ENCODE measurements at regions not wholly inside any gene's neighbourhood (a gene's known extent, or its start where the extent isn't known, plus 50 kb on each side); places are given as distances from the start of the nearest gene placed in this dataset.
"Not testable (repeated sequence)": the region's sequence is repeated elsewhere in the genome, so short reads cannot be mapped to it uniquely, and the experiment has no call there.

GRCh38 chr22:22697377-22698117, 53.1 kb downstream of the GGTLC2 start:
- no peaks in the 10 kb centered on the region for H3K27me3 ChIP-seq (ENCODE audit: insufficient read depth, low read depth, severe bottlenecking)
- no peak overlapping the region for H3K4me3 ChIP-seq (ENCODE audit: low read depth, low read length)
- H3K36me3 ChIP-seq, result no peaks in the 10 kb centered on the region
- TF ChIP-seq CTCF (IDR thresholded peaks at IDR 0.05; ENCODE audit: low read depth, low read length), result no peak
- no peaks in the 10 kb centered on the region for H3K9me3 ChIP-seq (ENCODE audit: severe bottlenecking)
- no peak for DNase-seq
- no peak overlapping the region for H3K27ac ChIP-seq

- Histone ChIP-seq H3K27ac (no peak overlapping the region), H3K4me3 (ENCODE audit: low read depth, low read length) (no peak overlapping the region), H3K9me3 (ENCODE audit: severe bottlenecking) (no peaks in the 10 kb centered on the region), H3K36me3 (no peaks in the 10 kb centered on the region), H3K27me3 (ENCODE audit: insufficient read depth, low read depth, severe bottlenecking) (no peaks in the 10 kb centered on the region)
- no peak for TF ChIP-seq CTCF (IDR thresholded peaks at IDR 0.05; ENCODE audit: low read depth, low read length)
- DNase-seq, result no peak
These were observed 53.9 kb downstream of the GGTLC2 start for GRCh38 chr22:22698263-22698750.

DNA sequence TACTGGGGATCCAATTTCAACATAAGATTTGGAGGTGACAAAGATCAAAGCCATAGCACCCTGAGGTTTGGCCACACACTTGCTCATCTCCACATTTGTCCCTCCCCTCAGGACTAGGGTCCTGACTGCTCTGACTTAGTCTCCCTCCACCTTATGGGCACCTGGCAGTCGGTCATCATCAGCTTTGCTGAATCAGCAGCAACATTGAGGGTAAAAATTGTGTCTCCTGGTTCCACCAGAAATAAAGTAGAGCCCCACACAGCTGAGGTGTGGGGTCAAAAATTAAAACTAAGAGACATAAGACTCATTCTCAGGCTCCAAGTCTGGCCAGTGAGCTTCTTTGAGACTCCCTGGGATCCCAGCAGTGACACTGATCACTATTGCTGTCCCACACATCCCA, 56.2 kb downstream of the GGTLC2 start:
- Histone ChIP-seq H3K27me3 (ENCODE audit: insufficient read depth, low read depth, severe bottlenecking) (no peaks in the 10 kb centered on the region), H3K36me3 (no peaks in the 10 kb centered on the region), H3K4me3 (ENCODE audit: low read depth, low read length) (no peak overlapping the region), H3K27ac (no peak overlapping the region), H3K9me3 (ENCODE audit: severe bottlenecking) (no peaks in the 10 kb centered on the region)
- TF ChIP-seq CTCF (IDR thresholded peaks at IDR 0.05; ENCODE audit: low read depth, low read length), result no peak
- DNase-seq, result no peak

- H3K36me3 ChIP-seq; H3K27ac ChIP-seq; H3K27me3 ChIP-seq (ENCODE audit: insufficient read depth, low read depth, severe bottlenecking); DNase-seq; H3K4me3 ChIP-seq (ENCODE audit: low read depth, low read length); H3K9me3 ChIP-seq (ENCODE audit: severe bottlenecking): not testable (repeated sequence)
These were observed 57.1 kb downstream of the GGTLC2 start for GRCh38 chr22:22701557-22701956.

DNA sequence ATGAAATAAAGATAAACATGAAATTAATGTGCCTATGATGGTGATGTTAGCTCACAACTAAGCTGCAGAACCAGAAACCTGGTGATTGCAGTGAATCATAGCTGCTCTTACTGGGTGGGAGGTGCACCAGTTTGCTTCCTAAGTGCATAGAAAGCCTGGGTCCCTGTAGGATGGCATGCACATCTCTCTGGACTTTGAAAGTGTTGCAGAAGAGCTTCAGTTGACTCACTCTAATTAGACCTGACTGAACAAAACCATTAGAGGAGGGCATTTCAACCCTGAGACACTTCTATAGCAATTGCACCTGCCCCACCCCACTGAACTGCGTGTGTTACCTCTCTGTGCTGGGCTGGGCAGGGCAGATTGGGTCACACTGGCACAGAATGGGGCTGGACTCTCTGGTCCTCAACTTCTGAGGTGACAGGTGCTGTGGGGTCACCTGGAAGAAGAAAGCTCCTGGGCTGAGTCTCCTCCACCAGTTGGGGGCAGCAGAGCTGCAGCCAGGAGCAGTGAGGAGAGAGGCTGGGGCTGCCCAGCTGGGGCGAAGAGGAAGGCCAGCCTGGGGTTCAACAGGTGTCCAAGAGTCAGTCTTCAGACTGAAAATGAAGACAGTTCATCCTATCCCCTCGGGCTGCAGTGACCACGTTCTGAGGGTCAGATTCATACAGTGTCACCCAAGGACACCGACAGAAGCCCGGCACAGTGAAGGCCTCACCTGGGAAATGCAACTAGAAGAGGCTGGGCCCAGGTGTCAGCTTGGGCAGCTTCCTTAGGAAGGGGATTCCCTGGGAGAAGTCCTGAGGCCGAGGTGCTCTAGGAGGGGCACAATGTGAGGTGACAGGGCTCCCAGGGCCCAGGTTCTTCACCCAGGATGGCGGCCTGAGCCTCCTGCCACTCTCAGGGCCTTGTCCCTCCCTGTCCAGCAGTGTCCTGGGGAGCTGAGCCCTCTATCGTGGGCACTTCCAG, 58.1 kb downstream of the GGTLC2 start:
- peak; percentile 86 for TF ChIP-seq CTCF (IDR thresholded peaks at IDR 0.05; ENCODE audit: low read depth, low read length)
- peak; percentile 62 for DNase-seq
- Histone ChIP-seq H3K27ac (no peak overlapping the region), H3K9me3 (ENCODE audit: severe bottlenecking) (no peaks in the 10 kb centered on the region), H3K27me3 (ENCODE audit: insufficient read depth, low read depth, severe bottlenecking) (no peaks in the 10 kb centered on the region), H3K36me3 (no peaks in the 10 kb centered on the region), H3K4me3 (ENCODE audit: low read depth, low read length) (no peak overlapping the region)

GRCh38 chr22:22703203-22703570, 58.8 kb downstream of the GGTLC2 start:
- H3K27me3 ChIP-seq (ENCODE audit: insufficient read depth, low read depth, severe bottlenecking), result no peaks in the 10 kb centered on the region
- TF ChIP-seq CTCF (IDR thresholded peaks at IDR 0.05; ENCODE audit: low read depth, low read length), result no peak

More at GRCh38 chr22:22703203-22703570, 58.8 kb downstream of the GGTLC2 start:
- no peak overlapping the region for H3K27ac ChIP-seq
- DNase-seq, result no peak
- no peak overlapping the region for H3K4me3 ChIP-seq (ENCODE audit: low read depth, low read length)
- H3K9me3 ChIP-seq (ENCODE audit: severe bottlenecking), result no peaks in the 10 kb centered on the region
- no peaks in the 10 kb centered on the region for H3K36me3 ChIP-seq
